Subcutaneous abdominal adipose tissue (tissue), 5 donors: ENCODE measurements at regions not wholly inside any gene's neighbourhood (a gene's known extent, or its start where the extent isn't known, plus 50 kb on each side); places are given as distances from the start of the nearest gene placed in this dataset.

Experiments
- H3K27ac ChIP-seq: one replicate; pipeline ENCODE4 v1.7.0; 2013; ENCODE audit warnings: low read depth, mild to moderate bottlenecking, inconsistent platforms, low read length, moderate library complexity
- H3K27me3 ChIP-seq, 5 donors: one replicate each; pipeline ENCODE4 v1.7.0; 2013; ENCODE audit warnings: low read length in 5 of 5, inconsistent platforms in 1 of 5; ENCODE audit not compliant: control insufficient read depth in 5 of 5, insufficient read depth in 4 of 5
- H3K36me3 ChIP-seq, 5 donors: one replicate each; pipeline ENCODE4 v1.7.0; 2013; ENCODE audit warnings: low read length in 5 of 5; ENCODE audit not compliant: control insufficient read depth in 5 of 5, insufficient read depth in 5 of 5
- H3K4me1 ChIP-seq, 5 donors: one replicate each; pipeline ENCODE4 v1.7.0; 2013; ENCODE audit warnings: low read length in 5 of 5, mild to moderate bottlenecking in 3 of 5, moderate library complexity in 1 of 5; ENCODE audit not compliant: control insufficient read depth in 5 of 5, insufficient read depth in 5 of 5
- H3K4me3 ChIP-seq, 5 donors: one replicate each; pipeline ENCODE4 v1.7.0; 2013; ENCODE audit warnings: low read length in 5 of 5, low read depth in 1 of 5
- H3K9ac ChIP-seq, 5 donors: one replicate each; pipeline ENCODE4 v1.7.0; 2013; ENCODE audit warnings: low read length in 5 of 5, mild to moderate bottlenecking in 4 of 5, moderate library complexity in 3 of 5
- H3K9me3 ChIP-seq, 5 donors: one replicate each; pipeline ENCODE4 v1.7.0; 2013; ENCODE audit warnings: low read length in 5 of 5; ENCODE audit not compliant: control insufficient read depth in 5 of 5
- donor health status: healthy.
- donor health status: healthy.
- donor health status: healthy.
- donor health status: healthy.
- donor health status: healthy.

DNA sequence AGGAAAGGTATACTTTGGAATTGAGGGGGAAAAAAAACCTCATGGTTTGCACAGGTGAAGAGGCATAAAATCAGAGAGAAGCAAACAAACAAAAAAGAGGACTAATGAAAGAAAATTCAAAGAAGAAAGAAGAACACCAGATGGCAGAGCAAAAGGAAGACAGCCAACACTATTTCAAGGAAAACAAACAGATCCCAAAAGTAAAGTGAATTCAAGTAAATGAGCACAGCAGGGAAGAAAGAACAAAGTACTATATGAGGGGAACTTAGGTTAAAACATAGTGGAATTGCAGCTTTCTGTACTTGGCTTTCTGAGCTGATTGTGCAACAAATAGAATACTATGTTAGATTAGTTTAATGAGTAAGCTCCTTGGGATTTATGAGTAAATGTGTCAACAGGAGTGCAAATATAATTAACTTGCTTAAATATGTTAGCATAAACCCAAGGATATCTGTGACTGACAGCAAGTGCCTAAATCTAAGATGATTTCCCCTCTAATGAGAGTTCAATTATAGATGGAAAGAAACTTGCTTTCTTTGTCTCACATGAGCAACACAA, 404.6 kb upstream of the CNTN5 start:
- H3K9me3 ChIP-seq: peaks cover 0 to 9% (median 0%) of the 10 kb centered on the region in 5 donors
- H3K9ac ChIP-seq: no peak overlapping the region
- no peaks in the 10 kb centered on the region for H3K27me3 ChIP-seq
- H3K27ac ChIP-seq: no peak overlapping the region
- H3K36me3 ChIP-seq: no peaks in the 10 kb centered on the region
- no peak overlapping the region for H3K4me3 ChIP-seq
- no peaks in the 10 kb centered on the region for H3K4me1 ChIP-seq

DNA sequence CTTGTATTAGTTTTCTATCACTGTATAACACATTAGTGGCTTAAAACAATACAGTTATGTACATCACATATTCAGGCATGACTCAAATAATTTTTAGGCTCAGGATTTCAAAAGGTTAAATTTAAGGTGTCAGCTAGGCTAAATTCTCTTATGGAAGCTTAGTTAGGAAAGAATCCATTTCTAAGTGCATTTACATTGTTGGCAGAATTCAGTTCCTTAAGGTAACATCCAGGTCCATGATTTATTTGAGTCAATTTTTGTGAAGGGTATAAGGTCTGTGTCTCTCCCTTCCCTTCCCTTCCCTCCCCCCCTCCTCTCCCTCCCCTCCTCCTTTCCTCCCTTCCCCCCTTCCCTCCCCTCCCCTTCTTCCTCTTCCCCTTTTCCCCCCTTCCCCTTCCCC, 399.0 kb upstream of the CNTN5 start:
- Histone ChIP-seq H3K36me3 (no peaks in the 10 kb centered on the region), H3K27me3 (no peaks in the 10 kb centered on the region), H3K4me1 (no peaks in the 10 kb centered on the region), H3K9me3 (peaks cover 0 to 10% (median 0%) of the 10 kb centered on the region in 5 donors), H3K9ac (no peak overlapping the region), H3K27ac (no peak overlapping the region), H3K4me3 (no peak overlapping the region)

DNA sequence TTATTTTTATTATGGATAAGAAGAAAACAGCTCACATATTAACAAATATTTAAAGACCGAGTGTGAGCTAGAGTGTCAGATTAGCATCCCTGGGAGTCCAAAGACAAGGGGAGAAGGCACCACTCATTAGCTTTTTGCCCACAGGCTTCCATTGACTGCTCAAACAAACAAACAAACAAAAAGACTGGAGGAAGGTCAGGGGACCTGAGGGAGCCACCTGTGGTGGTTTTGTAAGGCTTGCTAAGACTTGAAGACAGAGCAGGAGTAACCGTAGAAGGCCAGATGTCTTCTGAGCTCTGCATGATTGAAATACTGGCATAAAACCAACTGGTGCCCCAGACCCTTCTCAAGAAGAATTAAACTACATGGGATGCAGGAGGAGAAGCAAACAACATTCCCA, 395.2 kb upstream of the CNTN5 start:
- Histone ChIP-seq H3K9me3 (peaks cover 0 to 10% (median 0%) of the 10 kb centered on the region in 5 donors), H3K4me1 (no peaks in the 10 kb centered on the region), H3K4me3 (no peak overlapping the region), H3K27me3 (no peaks in the 10 kb centered on the region), H3K27ac (no peak overlapping the region), H3K9ac (no peak overlapping the region), H3K36me3 (no peaks in the 10 kb centered on the region)

DNA sequence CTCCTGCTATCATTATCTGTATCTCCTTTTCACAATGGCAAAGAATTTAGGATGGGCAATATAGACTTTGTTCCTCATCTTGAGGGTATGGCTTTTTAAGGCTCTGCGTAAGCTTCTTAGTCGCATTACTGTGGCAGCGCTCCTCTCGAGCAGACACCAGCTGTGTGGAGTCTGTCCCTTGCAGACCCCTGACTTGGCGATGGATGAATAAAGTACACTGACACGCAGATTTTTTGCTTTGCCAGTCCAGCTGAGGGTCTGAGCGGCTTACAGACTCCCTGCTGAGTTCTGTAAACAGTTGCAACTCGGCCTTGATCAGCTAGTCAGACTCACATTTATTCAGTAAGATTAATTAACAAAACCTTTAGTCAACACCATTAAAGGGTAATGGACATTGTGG, 390.0 kb upstream of the CNTN5 start:
- Histone ChIP-seq H3K9ac (no peak overlapping the region), H3K9me3 (peaks cover 0 to 2% (median 0%) of the 10 kb centered on the region in 5 donors), H3K4me1 (no peaks in the 10 kb centered on the region), H3K27me3 (no peaks in the 10 kb centered on the region), H3K4me3 (no peak overlapping the region), H3K27ac (no peak overlapping the region), H3K36me3 (no peaks in the 10 kb centered on the region)

DNA sequence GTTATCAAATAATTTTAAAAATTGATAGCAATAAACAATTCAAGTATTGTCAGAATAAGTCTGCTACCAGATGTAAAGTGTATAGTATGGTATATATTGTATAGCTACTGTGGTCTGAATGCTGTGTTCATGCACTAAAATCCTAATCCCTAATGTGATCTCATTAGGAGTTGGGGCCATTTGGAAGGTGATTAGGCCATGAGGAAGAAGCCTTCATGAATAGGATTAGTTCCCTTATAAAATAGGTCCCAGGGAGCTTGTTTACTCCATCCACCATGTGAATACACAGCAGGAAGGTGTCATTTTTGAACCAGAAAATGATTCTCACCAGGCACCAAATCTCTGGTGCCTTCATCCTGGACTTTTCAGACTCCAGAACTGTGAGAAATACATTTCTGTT, 363.0 kb upstream of the CNTN5 start:
- no peaks in the 10 kb centered on the region for H3K36me3 ChIP-seq
- H3K4me1 ChIP-seq: no peaks in the 10 kb centered on the region

DNA sequence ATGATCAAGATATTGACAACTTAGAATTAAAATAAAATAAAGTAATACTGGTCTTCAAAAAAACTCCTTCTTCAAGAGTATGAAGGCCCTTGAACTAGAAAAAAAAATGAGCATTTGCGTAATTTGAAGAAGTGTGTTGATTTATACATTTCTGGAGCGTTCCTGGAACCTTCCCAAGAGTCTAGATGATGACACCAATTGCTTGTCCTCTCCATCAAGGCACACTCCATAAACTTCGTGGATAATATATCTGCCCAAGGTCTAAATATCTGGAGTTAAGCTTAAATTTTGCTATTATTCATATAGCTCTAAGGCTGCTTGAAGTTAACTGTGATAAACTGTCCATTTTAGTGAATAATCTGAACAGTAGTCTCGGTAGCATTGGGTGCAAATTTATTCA, 361.3 kb upstream of the CNTN5 start:
- H3K4me3 ChIP-seq: no peak overlapping the region
- H3K4me1 ChIP-seq: no peaks in the 10 kb centered on the region
- H3K9ac ChIP-seq: no peak overlapping the region
- H3K27ac ChIP-seq: no peak overlapping the region
- no peaks in the 10 kb centered on the region for H3K36me3 ChIP-seq
- no peaks in the 10 kb centered on the region for H3K27me3 ChIP-seq
- H3K9me3 ChIP-seq: no peaks in the 10 kb centered on the region

More for the DNA sequence above, 363.0 kb upstream of the CNTN5 start:
- no peak overlapping the region for H3K9ac ChIP-seq
- H3K4me3 ChIP-seq: no peak overlapping the region
- no peak overlapping the region for H3K27ac ChIP-seq
- no peaks in the 10 kb centered on the region for H3K27me3 ChIP-seq
- H3K9me3 ChIP-seq: no peaks in the 10 kb centered on the region

DNA sequence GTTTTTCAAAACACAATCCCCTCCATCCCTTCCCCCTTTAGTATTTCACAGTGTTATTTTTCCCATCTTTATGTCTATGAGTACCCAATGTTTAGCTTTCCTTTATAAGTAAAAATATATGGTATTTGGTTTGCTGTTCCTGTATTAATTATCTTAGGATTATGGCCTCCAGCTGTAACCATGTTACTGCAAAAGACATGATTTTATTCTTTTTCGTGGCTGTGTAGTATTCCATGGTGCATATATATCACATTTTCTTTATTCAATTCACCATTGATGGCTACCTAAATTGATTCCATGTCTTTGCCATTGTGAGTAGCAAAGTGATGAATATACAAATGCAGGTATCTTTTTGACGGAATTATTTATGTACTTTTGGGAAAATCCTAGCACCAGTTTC, 346.4 kb upstream of the CNTN5 start:
- H3K36me3 ChIP-seq: no peaks in the 10 kb centered on the region
- H3K9ac ChIP-seq: no peak overlapping the region
- H3K9me3 ChIP-seq: no peaks in the 10 kb centered on the region
- no peak overlapping the region for H3K4me3 ChIP-seq
- no peak overlapping the region for H3K27ac ChIP-seq
- H3K4me1 ChIP-seq: no peaks in the 10 kb centered on the region
- no peaks in the 10 kb centered on the region for H3K27me3 ChIP-seq

DNA sequence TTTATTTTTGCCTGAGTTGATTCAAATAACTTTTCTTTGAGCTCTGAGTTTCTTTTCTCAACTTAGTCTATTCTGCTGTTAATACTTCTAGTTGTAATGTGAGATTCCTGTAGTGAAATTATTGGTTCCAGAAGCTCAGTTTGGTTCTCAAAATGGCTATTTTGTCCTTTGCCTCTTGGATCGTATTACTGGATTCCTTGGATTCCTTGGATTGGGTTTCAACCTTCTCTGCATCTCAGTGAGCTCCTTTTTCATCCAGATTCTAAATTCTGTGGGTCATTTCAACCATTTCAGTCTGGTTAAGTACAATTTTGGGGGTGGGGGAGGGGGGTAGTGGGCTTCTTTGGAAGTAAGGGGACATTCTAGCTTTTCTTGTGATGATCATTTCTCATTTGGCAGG, 341.1 kb upstream of the CNTN5 start:
- Histone ChIP-seq H3K9me3 (peaks cover 0 to 5% (median 0%) of the 10 kb centered on the region in 5 donors), H3K4me1 (no peaks in the 10 kb centered on the region), H3K9ac (no peak overlapping the region), H3K4me3 (no peak overlapping the region), H3K27ac (no peak overlapping the region), H3K36me3 (no peaks in the 10 kb centered on the region), H3K27me3 (peaks cover 0 to 3% (median 0%) of the 10 kb centered on the region in 5 donors)

DNA sequence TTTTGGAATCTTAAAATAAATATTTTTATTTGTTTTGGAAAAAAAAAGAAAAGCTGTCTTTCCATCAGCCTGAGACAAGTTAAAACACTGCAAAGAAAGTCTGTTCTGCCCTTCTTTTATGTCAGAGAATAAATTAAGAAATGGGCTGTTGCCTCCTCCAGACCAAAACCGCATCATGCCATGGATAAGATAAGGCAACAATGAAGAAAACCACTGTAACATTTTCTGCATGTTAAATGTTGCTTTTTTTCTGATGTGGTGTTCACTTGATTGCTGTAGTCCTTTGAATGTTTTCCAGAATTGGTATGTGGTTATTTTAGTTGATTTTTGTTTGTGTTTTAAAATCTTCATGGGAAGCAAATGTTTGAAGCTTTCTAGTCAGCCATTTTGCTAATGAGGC, 319.2 kb upstream of the CNTN5 start:
- no peaks in the 10 kb centered on the region for H3K4me1 ChIP-seq
- peaks cover 0 to 3% (median 0%) of the 10 kb centered on the region in 5 donors for H3K9me3 ChIP-seq
- H3K27me3 ChIP-seq: no peaks in the 10 kb centered on the region
- no peak overlapping the region for H3K4me3 ChIP-seq
- no peak overlapping the region for H3K27ac ChIP-seq
- H3K36me3 ChIP-seq: no peaks in the 10 kb centered on the region
- no peak overlapping the region for H3K9ac ChIP-seq

DNA sequence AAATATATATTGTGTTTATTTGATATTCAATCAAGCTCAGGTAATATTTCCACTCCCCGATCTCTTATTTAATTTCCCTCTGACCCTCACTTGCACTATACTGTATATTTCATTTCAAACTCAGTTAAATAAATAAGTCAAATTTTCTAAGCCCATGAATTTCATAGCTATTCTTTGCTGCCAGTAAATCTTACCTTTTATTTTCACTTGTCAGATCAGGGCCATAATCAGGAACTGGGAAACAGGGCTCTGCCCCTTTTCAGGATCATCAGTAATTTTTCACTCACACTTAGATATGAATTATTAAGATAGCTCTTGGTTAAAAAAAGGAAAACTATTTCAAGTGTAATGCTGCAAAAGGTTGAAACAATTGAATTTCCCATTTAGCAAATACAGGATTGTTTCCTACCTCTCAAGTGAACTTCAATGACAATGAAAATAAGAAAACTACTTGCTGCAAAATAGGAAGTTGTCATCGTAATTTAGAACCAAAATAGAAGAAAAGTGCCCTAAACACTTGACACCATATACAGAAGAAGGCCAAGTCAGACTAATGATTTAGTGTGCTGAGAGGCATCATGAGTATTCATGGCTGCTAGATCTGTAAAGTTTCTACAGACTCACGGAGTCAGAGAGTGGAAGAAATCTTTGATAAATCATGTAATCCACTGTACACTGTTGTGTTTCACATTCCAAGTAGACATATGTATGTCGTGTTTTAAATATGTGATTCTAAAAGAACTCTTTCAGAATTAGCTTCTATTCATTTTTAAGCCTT, 316.8 kb upstream of the CNTN5 start:
- Histone ChIP-seq H3K4me3 (no peak overlapping the region), H3K36me3 (no peaks in the 10 kb centered on the region), H3K9me3 (peaks cover 0 to 3% (median 0%) of the 10 kb centered on the region in 5 donors), H3K27me3 (no peaks in the 10 kb centered on the region), H3K27ac (no peak overlapping the region), H3K4me1 (no peaks in the 10 kb centered on the region), H3K9ac (no peak overlapping the region)
